MM.1S (cell line): ENCODE measurements at regions not wholly inside any gene's neighbourhood (a gene's known extent, or its start where the extent isn't known, plus 50 kb on each side); places are given as distances from the start of the nearest gene placed in this dataset.

ENCODE experiments used
- DNase-seq: peaks from one replicate; pipeline ENCODE4 v3.0.0-alpha.2; 2015
- H2AFZ ChIP-seq: fragments of 300-600 bp; sonication (generic); 2 replicates; pipeline ENCODE4 v1.6.0; 2016; ENCODE audit warnings: antibody characterized with exemption, low read length
- H3F3A ChIP-seq: fragments of 300-600 bp; sonication (generic); 2 replicates; pipeline ENCODE4 v1.6.1; 2016; ENCODE audit warnings: mild to moderate bottlenecking, antibody characterized with exemption, low read length, moderate library complexity, mixed read lengths; ENCODE audit not compliant: insufficient read depth
- H3K27ac ChIP-seq: fragments of 300-600 bp; sonication (generic); 2 replicates; pipeline ENCODE4 v1.5.1; 2016; ENCODE audit warnings: mild to moderate bottlenecking, low read length
- H3K27me3 ChIP-seq: fragments of 300-600 bp; sonication (generic); replicated peaks from 2 replicates; pipeline ENCODE4 v1.6.0; 2016; ENCODE audit warnings: low read length; ENCODE audit not compliant: insufficient read depth
- H3K36me3 ChIP-seq: fragments of 300-600 bp; sonication (generic); replicated peaks from 2 replicates; pipeline ENCODE4 v1.6.1; 2016; ENCODE audit warnings: mild to moderate bottlenecking, low read length, mixed read lengths; ENCODE audit not compliant: insufficient read depth
- H3K4me1 ChIP-seq: fragments of 300-600 bp; sonication (generic); 2 replicates; pipeline ENCODE4 v1.6.1; 2016; ENCODE audit warnings: low read length, mixed read lengths
- H3K4me2 ChIP-seq: fragments of 300-600 bp; sonication (generic); 2 replicates; pipeline ENCODE4 v1.6.0; 2016; ENCODE audit warnings: low read depth, low read length
- H3K4me3 ChIP-seq: fragments of 300-600 bp; sonication (generic); 2 replicates; pipeline ENCODE4 v1.5.1; 2016; ENCODE audit warnings: low read length, mixed read lengths
- H3K79me2 ChIP-seq: fragments of 300-600 bp; sonication (generic); 2 replicates; pipeline ENCODE4 v1.6.1; 2016; ENCODE audit warnings: mixed run types, low read length, mixed read lengths
- H3K9ac ChIP-seq: fragments of 300-600 bp; sonication (generic); 2 replicates; pipeline ENCODE4 v1.6.1; 2016; ENCODE audit warnings: low read length, mixed read lengths
- H3K9me2 ChIP-seq: fragments of 300-600 bp; sonication (generic); replicated peaks from 2 replicates; pipeline ENCODE4 v1.6.1; 2016; ENCODE audit warnings: mild to moderate bottlenecking, low read length, mixed read lengths; ENCODE audit not compliant: insufficient read depth
- H3K9me3 ChIP-seq: fragments of 300-600 bp; sonication (generic); replicated peaks from 2 replicates; pipeline ENCODE4 v1.6.1; 2016; ENCODE audit warnings: mild to moderate bottlenecking, low read length, mixed read lengths; ENCODE audit not compliant: insufficient read depth
- H4K20me1 ChIP-seq: fragments of 300-600 bp; sonication (generic); 2 replicates; pipeline ENCODE4 v1.6.1; 2016; ENCODE audit warnings: mild to moderate bottlenecking, low read length, moderate library complexity, mixed read lengths; ENCODE audit not compliant: insufficient read depth
- CTCF ChIP-seq: fragments of 300-600 bp; sonication (generic); IDR thresholded peaks from 2 replicates; pipeline ENCODE4 v1.5.1; 2016; ENCODE audit warnings: antibody characterized with exemption, low read length, mixed read lengths
- EZH2 ChIP-seq: fragments of 300-600 bp; sonication (generic); optimal IDR thresholded peaks from 2 replicates; pipeline ENCODE3; 2017; ENCODE audit warnings: low read depth, mild to moderate bottlenecking, antibody characterized with exemption, low read length, mixed read lengths
- EZH2phosphoT487 ChIP-seq: fragments of 300-600 bp; sonication (generic); IDR thresholded peaks from 2 replicates; pipeline ENCODE4 v1.6.1; 2018; ENCODE audit warnings: antibody characterized with exemption, low read length

DNA sequence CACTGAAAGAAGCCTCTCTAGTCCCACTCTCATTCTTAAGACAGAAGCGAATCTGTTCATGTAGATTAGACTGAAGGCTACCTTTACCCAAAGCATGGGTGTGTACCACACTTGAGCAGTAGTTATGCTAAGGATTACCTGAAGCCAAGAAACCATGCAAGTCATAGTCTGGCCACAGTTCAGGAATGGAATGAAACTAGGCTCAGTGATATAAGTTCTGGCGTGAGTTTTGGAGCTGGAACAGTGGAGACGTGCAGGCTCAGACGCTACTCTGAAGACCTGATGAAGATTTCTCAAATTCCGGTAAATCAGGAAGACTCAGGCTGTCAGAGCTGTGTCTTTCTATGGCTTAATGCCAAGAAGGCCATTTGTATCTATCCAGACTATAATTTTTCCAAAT is 219.9 kb downstream of the HDGFL1 start:
- Histone ChIP-seq H3K79me2 (no peaks in the 10 kb centered on the region), H3K9ac (no peak overlapping the region), H3K4me3 (no peak overlapping the region), H3K9me3 (no peaks in the 10 kb centered on the region), H3K4me2 (no peak overlapping the region), H3K27me3 (no peaks in the 10 kb centered on the region), H3F3A (no peaks in the 10 kb centered on the region), H3K27ac (no peak overlapping the region), H3K4me1 (no peaks in the 10 kb centered on the region), H2AFZ (no peak overlapping the region), H4K20me1 (no peaks in the 10 kb centered on the region), H3K9me2 (no peaks in the 10 kb centered on the region), H3K36me3 (no peaks in the 10 kb centered on the region)
- TF ChIP-seq EZH2 = no peak
- no peak for TF ChIP-seq CTCF
- TF ChIP-seq EZH2phosphoT487 = no peak
- DNase-seq = no peak

- Histone ChIP-seq H2AFZ (no peak overlapping the region), H3K4me3 (no peak overlapping the region), H3K4me2 (no peak overlapping the region), H3K36me3 (no peaks in the 10 kb centered on the region), H3K27me3 (no peaks in the 10 kb centered on the region), H3K27ac (no peak overlapping the region), H3F3A (no peaks in the 10 kb centered on the region), H3K79me2 (no peaks in the 10 kb centered on the region), H3K4me1 (no peaks in the 10 kb centered on the region), H3K9ac (no peak overlapping the region), H3K9me3 (no peaks in the 10 kb centered on the region), H3K9me2 (no peaks in the 10 kb centered on the region), H4K20me1 (no peaks in the 10 kb centered on the region)
- no peak for DNase-seq
- TF ChIP-seq CTCF (no peak), EZH2phosphoT487 (no peak), EZH2 (no peak)
Observed at GRCh38 chr6:22794844-22795243, 225.5 kb downstream of the HDGFL1 start.

DNA sequence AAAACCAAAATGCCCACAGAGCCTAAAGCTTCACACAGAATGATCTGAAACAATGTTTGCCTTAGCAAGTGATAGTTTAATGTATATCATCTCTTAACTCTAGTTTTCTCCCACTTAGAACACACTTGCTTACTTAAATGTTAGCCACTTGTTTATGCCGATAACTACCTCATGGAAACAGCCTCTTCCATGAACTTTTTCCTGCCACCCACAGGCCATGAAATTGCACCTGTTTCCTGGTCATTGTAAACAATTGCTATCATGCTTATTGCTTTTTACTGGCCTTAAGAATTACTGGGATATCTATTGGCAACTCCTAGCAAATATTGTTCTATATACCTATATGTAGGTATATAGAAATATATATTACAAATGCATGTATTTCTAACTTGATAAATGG is 231.1 kb downstream of the HDGFL1 start:
- no peaks in the 10 kb centered on the region for H3K4me1 ChIP-seq
- H3K27ac ChIP-seq = no peak overlapping the region
- no peak for TF ChIP-seq CTCF
- TF ChIP-seq EZH2phosphoT487 = no peak
- TF ChIP-seq EZH2 = no peak
- no peak overlapping the region for H3K4me2 ChIP-seq
- no peak overlapping the region for H2AFZ ChIP-seq
- no peaks in the 10 kb centered on the region for H3F3A ChIP-seq
- H4K20me1 ChIP-seq = no peaks in the 10 kb centered on the region
- H3K36me3 ChIP-seq = no peaks in the 10 kb centered on the region
- H3K79me2 ChIP-seq = no peaks in the 10 kb centered on the region
- no peaks in the 10 kb centered on the region for H3K9me3 ChIP-seq
- no peaks in the 10 kb centered on the region for H3K27me3 ChIP-seq
- no peak overlapping the region for H3K9ac ChIP-seq
- no peaks in the 10 kb centered on the region for H3K9me2 ChIP-seq
- no peak overlapping the region for H3K4me3 ChIP-seq
- DNase-seq = no peak

- no peaks in the 10 kb centered on the region for H3K9me2 ChIP-seq
- H3K27me3 ChIP-seq = no peaks in the 10 kb centered on the region
- no peaks in the 10 kb centered on the region for H3K4me1 ChIP-seq
- no peaks in the 10 kb centered on the region for H3K79me2 ChIP-seq
- H3K4me3 ChIP-seq = no peak overlapping the region
- DNase-seq = no peak
- H4K20me1 ChIP-seq = no peaks in the 10 kb centered on the region
- H3K9me3 ChIP-seq = no peaks in the 10 kb centered on the region
- no peaks in the 10 kb centered on the region for H3F3A ChIP-seq
- no peak overlapping the region for H3K9ac ChIP-seq
- TF ChIP-seq EZH2phosphoT487 (no peak), CTCF (no peak), EZH2 (no peak)
- no peak overlapping the region for H2AFZ ChIP-seq
- H3K4me2 ChIP-seq = no peak overlapping the region
- H3K36me3 ChIP-seq = no peaks in the 10 kb centered on the region
- H3K27ac ChIP-seq = no peak overlapping the region
Observed at GRCh38 chr6:22801831-22802230, 232.5 kb downstream of the HDGFL1 start.
